AML-193 (cell line): ENCODE measurements at regions not wholly inside any gene's neighbourhood (a gene's known extent, or its start where the extent isn't known, plus 50 kb on each side); places are given as distances from the start of the nearest gene placed in this dataset.

Experiments
- DNase-seq, 2 experiments: peaks; one replicate each; lab custom pipeline; 2025; lab: John Stamatoyannopoulos, UW

DNA sequence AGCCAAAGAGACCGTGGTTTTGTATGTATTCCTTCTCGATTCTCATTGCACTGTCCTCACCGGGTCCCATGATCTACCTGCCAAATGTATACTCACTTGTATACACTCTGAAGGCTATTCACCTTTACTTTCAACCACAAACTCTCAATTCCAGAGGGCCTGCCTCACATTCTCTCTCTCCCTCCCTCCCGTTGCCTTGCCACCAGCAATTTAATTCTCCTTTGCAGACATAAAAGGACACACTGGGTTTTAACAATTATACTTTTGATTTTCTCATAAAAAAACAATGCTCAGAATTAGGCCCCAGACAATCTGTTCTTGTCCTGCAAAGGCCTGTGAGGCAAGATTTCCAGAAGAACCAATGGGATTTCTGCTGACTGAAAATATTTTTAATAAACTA is 265.1 kb upstream of the PSMD7 start:
- DNase-seq: no peak

DNA sequence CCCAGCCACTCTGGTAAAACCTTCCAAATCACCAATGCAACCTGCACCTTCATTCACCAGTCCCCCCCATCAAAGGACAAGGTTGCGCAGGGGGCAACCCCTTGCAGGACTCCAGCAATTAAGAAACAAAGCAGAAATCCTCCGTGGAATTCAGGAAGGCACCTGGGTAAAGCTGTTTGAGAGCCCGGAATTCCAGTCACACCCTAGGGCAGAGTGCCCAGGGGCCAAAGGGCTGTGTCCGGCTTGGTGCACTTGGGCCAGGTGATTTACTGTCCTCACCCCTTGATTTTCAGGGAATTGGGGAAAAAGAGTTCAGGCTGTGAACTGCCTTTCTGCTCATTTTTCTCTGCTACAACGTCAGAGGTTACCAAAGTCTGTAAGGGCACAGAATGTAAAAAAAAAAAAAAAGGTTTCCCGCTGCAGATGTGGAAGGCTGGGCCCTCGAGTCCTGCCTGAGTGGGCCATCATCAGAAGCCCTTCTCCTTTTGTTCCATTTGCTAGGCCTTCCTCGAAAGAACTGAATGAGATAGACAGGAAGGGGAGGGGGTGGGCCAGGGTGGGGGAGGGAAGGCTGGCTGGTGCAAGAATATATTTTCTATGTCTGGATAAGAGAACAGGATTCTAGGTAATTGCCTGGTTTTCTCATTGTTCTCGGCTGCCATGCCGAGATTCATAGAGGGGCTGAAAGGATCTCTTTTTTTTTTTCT is 266.5 kb upstream of the PSMD7 start:
- no peak for DNase-seq

DNA sequence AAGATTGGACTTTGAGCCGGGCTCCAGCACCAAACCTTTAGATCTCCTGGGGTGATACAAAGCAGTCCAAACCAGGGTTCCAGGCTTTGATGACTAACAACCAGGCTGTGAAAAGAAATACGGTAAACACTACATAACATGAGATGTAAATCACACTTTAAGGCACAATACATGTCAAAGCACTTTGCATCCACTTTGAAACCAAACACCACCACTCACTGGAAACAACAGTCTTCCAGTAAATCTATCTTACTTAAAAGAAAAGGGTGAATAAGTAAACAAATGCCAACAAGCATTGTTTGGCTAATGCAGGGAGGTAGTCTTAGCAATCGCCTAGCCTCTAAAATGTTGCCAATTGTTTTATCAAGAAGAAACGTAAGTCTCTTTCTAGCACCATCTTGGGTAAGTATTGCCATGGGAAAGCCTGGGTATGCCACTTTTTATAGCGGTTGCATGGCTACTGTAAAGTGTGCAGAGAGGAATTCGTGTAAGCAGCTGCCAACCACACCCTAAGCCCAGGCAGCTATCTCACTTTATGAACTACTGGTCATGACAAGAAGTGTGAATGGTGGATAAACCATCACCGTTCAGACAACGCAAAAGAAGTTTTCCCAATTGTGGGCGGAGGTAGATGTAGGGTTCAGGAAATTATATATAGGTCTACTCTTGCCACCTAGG is 267.4 kb upstream of the PSMD7 start:
- DNase-seq: no peak

DNA sequence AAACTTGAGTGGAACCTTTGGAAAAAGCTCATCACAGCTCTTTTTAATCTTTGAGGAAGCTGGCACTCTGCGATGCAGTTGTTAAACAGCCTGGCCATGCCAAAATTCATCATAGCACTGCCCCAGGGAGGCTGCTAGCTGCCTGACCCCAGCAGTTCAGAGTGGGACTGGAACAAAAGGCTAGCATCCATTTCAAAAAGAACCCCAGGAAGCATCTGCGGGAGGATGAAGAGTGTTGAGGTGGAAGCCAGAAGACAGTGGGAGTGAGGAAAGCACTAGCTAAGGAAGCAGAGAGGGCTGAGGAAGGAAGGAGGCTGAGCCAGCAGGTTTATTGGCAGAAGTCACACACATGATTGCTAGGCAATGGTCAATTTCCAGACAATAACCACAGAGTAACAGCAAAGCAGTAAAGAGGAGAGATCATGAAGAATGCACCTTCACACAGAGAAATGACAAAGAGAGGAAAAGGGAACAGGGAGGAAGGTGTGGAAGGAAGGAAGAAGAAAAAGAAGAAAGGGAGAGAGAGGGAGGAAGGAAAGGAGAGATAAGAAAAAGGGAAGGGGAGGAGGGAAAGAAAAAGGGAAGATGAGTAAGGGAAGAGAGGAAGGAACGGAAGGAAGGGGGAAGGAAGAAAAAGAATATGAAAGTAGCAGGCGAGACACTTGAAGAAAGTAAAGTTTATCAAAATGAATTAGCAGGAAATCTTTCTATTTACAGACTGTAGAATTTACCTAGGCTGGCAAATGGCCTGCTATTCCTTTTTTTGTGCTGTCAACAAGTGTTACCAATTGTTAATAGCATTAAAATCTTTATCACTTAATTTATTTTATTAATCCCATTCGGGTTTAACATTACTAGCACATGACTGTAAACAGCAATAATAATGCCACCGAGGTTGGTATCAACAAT is 270.0 kb upstream of the PSMD7 start:
- DNase-seq: no peak

DNA sequence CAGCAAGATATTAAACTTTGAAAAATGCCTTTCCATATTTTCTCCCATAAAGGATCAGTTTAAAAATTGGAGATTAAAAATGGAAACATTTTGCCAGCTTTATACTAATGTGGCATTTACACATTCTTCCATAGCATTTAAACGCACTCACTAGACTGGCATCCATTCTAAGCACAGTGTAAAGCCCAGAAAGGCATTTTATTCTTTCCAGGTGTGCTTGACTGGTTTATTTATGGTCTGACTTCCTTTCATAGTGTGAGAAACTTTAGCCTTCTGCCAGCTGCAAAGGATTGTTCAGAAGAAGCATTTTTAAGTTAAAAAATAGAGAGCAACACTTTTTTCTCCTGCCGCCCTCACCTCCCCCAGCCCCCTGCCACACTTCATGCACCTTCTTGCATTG is 271.7 kb upstream of the PSMD7 start:
- DNase-seq: no peak

DNA sequence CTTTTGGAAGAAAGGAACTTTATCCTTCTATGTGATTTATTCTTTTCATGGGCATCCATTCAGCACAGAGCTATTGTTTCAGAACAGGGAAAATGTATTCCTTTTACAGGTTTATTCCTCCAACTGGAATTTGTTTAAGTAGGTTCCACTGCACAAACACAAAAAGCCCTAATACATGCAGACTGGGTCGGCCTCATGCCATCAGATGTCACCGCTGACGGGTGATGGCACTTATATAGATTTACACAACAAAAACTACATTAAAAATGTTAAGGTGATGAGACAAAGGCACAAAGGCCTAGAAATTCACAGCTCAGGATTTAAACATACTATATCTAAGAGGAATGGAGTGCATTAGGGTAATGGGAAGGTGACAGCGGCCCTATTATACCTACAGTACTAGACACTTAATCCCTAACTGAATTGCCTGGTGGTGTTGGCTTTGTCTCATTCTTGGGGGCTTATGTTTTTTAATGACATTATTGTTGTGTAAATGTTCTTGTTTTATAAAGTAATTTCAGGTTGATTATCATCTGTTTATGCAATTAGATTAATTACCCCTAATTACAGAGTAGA is 276.4 kb upstream of the PSMD7 start:
- DNase-seq: no peak

DNA sequence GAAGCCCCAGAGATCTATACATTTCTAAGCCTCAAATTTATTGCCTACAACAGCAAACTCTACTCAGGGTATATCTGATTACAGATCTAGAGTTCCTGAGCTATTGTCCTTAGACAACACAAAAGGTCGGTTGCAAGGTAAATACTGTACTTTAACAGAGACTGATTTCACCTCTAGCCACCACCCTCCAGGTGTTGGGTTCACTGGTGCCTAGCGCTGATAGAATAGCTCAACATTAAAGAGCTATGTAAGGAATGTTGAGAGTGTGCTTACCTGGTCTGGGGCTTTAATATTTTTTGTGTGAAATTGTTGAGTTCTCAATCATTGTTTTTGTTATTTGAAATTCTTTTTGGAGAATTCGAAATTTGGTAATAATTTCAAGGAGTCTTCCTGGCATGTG is 277.0 kb upstream of the PSMD7 start:
- no peak for DNase-seq

DNA sequence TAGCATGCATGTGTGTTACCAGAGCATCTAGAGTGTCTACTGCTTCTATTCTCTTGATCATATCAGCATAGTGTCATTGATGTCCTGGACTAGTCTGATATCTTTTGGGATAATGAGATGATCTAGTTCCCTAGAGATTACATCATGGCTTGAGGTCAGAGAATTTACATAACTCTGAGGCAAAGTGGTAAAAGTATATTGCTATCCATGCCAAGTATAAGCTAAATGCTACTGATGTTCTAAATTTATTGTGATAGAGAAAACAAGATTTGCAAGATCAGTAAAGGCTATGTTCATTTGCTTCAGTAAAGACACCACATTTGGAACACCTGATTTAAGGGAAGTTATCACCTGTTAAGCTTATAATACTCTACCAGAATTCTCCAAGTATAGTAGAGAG is 280.7 kb upstream of the PSMD7 start:
- no peak for DNase-seq

DNA sequence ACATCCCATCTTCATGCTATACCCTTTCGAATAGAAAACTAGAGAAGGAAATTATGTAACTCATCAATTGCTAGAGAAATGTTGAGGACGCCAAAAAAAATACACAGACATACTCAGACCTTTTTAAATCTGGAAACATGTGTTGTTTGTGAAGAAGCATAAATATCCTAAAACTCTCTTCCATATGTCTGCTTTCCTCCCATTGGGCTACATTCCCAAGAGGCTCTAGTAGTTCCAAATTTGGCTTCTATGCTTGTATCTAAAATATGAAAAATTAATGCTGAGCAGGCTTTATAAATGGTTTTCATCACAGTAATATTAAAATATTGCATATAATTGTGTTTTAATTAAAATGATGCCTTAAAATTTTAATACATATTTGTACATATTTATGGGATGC is 297.9 kb upstream of the PSMD7 start:
- no peak for DNase-seq

DNA sequence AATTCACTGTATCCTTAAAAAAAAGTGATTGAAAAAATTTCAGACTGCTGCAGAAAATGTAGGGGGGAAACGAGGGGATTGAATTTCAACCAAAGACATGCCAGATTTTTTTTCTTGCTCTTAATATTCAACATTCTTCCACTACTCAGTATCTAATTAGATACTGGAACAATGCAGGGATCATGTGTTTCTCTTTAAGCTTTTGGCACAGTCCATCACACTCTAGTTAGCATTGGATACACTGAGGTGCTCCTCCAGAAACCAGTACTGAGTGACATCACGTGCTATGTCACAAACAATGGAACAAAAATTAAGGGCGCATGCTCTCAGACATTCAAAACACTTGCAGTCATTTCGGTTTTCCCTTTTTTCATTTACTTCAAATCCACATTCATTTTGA is 298.6 kb upstream of the PSMD7 start:
- no peak for DNase-seq

DNA sequence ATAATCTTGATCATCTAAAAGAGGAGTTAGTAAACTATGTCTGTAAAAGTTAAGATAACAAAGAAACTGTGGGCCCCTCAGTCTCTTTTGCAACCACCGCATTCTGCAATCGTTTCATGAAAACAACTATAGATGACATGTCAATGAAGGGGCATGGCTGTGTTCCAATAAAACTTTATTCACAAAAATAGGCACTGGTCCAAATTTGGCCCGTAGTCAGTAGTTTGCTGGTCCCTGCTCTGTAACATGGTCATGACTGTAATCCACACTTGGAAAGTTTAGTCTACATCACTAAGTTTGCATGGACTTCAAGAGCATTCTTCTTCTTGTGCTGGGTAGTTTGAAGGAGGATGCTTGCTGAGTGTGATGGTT is 299.3 kb upstream of the PSMD7 start:
- DNase-seq: no peak

DNA sequence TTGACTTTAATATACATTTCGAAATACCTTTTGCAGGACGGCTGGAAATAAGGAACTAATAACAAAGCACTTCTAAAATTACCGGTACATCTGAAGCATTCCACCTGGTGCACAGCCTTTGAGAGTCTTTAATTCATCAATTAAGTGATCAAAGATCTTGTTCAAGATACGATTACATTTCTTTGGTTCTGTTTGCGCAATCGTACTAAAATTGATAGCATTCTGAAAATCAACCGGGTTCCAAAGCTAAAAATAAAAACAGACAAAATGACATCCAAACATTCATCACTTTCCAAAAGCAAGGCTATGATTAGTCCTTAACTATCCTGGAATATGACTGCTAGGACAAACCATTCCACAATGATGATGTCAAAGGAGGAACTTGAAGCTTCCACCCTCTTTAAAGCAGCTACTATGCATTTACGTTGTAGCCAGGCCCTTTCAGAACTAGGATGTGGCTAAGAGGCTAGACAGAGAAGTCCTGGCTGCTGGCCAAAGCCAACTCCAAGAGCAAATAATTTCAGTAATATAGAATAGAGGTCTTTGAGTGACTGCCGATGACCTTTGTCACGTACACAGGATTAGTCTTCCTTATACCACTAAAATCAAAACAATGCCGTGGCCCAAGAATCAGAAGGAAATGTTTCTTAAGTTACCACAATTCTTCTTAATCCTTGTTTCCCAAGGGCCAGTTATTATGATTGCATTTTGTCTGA is 299.8 kb upstream of the PSMD7 start:
- DNase-seq: no peak

DNA sequence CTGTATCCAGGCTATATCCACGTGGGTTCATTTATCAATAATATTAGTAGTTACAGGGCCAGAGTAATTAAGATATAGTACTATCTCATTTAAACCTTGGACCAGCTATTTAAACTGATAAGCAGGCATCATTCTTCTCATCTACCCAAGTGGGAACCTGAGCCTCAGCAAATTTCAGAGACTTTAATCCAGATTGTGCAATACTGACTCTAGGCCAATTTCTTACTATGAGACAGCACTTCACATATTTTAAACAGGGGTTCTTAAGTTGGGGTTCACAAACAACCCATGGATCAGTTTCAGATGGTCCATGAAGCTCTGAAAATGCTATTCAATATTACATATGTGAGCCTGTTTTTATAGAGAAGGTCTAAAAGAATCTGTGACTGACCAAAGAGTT is 302.7 kb upstream of the PSMD7 start:
- DNase-seq: no peak

DNA sequence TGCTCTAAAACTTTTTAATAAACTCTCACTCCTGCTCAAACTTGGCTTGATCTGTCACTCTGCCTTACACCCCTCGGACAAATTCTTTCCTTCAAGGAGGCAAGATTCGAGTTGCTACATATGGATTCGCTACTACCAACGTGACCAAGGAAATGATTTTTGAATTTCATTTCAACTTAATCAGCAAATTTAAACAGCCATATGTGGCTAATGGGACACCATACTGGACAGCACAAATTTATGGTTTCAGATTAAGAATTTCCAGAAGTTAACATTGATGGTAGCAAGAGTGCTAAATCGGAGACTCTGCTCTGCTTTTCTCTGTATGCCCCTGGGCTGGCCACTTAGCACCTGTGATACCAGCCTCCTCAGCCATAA is 318.2 kb upstream of the PSMD7 start:
- no peak for DNase-seq

DNA sequence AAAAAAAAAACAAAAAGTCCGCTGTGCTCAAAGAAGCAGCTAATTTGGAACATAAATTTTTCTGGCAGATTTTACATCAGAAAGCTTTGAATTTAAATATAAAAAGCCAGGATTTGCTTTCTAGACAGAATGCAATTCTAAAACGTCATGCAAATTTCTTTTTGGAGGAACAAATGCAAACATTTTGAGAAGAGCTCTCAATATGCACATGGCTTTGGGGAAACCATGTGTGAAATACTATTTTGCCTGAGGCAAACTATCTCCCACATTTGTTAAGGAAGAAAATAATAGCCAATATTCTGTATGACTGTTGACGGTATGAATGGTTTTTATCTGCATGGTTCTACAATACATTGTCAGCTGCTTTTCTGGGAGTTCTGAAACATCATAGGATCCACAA is 320.0 kb upstream of the PSMD7 start:
- no peak for DNase-seq

DNA sequence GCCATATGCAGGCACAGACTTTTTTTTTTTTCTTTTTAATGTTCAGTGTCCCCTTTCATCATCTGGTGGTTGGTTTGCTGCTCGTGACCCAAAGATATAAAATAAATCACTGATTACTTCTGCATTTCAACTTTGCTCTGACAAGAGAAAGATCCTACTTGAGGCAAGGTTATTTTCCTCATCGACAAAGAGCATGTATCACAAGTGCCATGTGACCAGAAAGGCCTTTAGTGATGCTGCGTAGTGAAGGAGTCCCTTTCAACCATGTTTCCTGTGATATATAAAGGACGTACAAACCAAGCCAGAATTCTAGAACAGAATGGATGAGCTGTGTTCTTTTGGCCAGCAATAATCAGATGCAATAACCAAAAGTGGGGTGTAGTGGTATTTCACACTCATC is 323.4 kb upstream of the PSMD7 start:
- DNase-seq: no peak

DNA sequence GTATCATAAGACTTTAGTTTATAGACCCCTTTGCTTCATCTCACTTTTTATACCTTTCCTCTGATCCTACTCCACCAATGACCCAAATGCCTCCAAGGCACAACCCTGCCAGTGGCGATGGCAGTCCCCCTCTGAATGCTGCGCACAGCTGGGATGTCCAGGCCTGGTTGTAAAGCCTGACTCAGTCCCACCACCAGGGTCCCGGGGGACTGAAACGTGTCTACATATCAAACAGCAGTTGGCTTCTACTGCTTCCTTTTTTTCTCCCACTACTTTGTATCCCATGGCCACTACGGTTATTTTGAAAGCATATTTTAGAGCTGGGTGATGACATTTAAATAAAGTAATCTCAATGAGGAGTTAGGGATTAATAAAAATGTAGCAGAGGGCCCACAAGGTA is 329.8 kb upstream of the PSMD7 start:
- DNase-seq: no peak

DNA sequence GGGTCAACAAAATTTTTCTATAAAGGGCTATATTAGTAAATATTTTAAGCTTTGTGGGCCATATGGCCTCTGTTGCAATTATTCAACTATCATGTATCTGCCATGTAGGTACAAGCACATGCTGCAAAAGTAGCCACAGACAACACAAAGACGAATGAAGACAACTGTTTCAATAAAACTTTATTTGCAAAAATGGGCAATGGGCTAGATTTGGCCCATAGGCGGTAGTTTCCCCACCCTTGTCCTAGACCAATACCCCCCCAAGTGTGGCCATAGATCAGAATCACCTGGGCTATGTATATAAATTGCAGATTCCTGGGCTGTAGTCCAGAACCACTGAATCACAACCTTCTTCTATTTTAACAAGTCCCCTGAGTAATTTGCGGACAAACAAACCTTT is 331.0 kb upstream of the PSMD7 start:
- DNase-seq: no peak

DNA sequence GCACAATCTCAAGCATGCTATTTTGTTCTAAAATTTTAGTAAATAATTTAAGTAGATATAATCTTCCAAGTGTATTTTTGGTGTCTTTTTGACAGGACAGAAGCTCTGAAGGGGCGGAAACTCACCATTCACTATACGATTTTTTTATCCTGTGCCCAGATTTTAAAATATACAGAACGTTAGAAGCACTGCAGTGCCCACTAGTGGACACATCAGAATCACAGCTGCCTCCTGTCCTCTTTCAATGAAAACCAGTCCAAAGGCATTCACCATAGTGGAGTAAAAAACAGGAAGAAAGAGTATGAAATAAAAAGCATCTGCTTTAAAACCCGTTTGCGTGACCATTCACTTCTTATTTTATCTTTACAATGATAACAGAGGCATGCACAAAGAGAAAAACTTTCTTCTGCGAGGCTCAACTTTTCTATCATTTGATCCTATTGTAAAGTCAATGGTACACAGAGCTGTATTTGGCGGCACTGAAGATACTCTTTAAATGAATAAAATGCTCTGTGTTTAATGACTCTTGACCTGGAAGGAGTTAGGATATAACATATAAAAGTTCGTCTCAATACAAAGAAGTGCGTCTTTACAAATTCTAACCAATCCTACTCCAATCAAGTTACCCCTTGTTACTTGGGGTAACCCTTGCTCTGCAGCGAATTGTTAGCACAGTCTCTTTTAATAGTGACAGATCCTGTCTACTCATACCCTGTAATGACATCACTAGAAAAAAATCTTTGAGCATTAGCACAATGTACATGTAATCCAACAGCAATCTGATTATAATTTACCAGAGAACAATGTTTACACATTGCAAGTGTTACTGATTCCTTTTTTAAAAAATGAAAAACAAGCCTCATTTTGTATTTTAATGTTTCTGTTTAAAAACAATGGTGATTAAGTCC is 339.8 kb upstream of the PSMD7 start:
- peak; percentile 25 to 35 for DNase-seq

DNA sequence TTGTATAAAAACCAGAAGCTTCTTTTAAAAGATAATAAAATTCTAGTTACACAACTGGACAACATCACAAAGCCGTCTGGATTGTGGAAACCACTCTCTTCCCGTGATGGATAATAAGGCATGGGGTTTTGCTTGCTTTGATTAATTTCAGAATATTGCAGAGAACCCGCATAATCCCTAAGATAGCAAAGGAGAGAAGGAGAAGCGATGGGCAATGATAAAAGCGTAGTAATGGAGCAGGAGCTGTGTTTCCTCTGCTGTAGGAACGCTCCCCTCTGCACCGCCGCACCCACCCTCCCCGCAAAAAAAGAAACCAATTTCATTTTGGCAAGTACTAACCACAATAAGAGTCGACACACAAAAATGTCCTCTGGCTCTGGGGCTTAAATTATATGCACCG is 340.9 kb upstream of the PSMD7 start:
- DNase-seq: no peak

DNA sequence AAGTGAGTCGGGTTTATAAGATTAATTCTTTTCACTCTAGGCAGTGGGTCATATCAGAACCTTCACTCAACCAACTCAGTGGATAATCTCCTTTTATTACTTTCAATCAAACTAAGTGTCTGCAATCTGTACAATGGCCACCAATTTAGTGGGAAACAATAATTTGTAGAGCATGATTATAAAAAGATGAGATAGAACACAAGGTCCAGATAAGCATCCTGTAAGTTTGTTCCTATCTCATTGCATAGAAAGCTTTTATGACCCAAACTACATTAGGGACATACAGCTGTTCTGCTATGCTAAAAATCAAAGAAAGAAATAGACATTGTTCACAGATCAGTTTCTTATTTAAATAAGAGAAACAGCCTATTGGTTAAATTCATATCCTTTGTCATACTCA is 341.4 kb upstream of the PSMD7 start:
- DNase-seq: no peak
